GM23338 (cell line): ENCODE measurements at regions not wholly inside any gene's neighbourhood (a gene's known extent, or its start where the extent isn't known, plus 50 kb on each side); places are given as distances from the start of the nearest gene placed in this dataset.

ENCODE experiments used
- ATAC-seq: fragments of 200-7000 bp; cut with Tn5 transposase; 3 replicates; pipeline ENCODE4 v1.9.1; 2020
- DNase-seq: peaks from one replicate; pipeline ENCODE4 v3.0.0-alpha.2; 2015; ENCODE audit warnings: low spot score
- H2AFZ ChIP-seq: fragments of 200-600 bp; sonication (generic); 2 replicates; pipeline ENCODE4 v1.8.0; 2016; ENCODE audit warnings: antibody characterized with exemption, mild to moderate bottlenecking, moderate library complexity
- H3F3A ChIP-seq: fragments of 200-600 bp; sonication (generic); replicated peaks from 2 replicates; pipeline ENCODE4 v1.8.0; 2017; ENCODE audit warnings: antibody characterized with exemption, mixed run types, low read depth
- H3K27ac ChIP-seq: fragments of 200-600 bp; sonication (generic); 2 replicates; pipeline ENCODE4 v1.6.1; 2016; ENCODE audit warnings: low read depth
- H3K27me3 ChIP-seq: fragments of 200-600 bp; sonication (generic); 2 replicates; pipeline ENCODE4 v1.8.0; 2016; ENCODE audit warnings: mild to moderate bottlenecking, mixed run types, moderate library complexity; ENCODE audit not compliant: insufficient read depth
- H3K36me3 ChIP-seq: fragments of 200-600 bp; sonication (generic); 2 replicates; pipeline ENCODE4 v1.8.0; 2016; ENCODE audit warnings: mild to moderate bottlenecking; ENCODE audit not compliant: insufficient read depth
- H3K4me1 ChIP-seq: fragments of 200-600 bp; sonication (generic); 2 replicates; pipeline ENCODE4 v1.8.0; 2016; ENCODE audit warnings: mild to moderate bottlenecking, moderate library complexity; ENCODE audit not compliant: insufficient read depth
- H3K4me2 ChIP-seq: fragments of 200-600 bp; sonication (generic); 2 replicates; pipeline ENCODE4 v1.7.1; 2017; ENCODE audit warnings: mixed run types
- H3K4me3 ChIP-seq: fragments of 200-600 bp; sonication (generic); 2 replicates; pipeline ENCODE4 v1.6.1; 2016; ENCODE audit warnings: mixed run types
- H3K79me2 ChIP-seq: fragments of 200-600 bp; sonication (generic); replicated peaks from 2 replicates; pipeline ENCODE4 v1.8.0; 2017; ENCODE audit warnings: mild to moderate bottlenecking; ENCODE audit not compliant: insufficient read depth
- H3K9me2 ChIP-seq: fragments of 200-600 bp; sonication (generic); 2 replicates; pipeline ENCODE4 v1.8.0; 2017; ENCODE audit not compliant: insufficient read depth
- H4K20me1 ChIP-seq: fragments of 200-600 bp; sonication (generic); replicated peaks from 2 replicates; pipeline ENCODE4 v1.8.0; 2017; ENCODE audit warnings: mild to moderate bottlenecking; ENCODE audit not compliant: insufficient read depth
- H3K27ac Mint-ChIP-seq: 2 replicates; pipeline ENCODE4 v1.8.0; 2020; ENCODE audit warnings: inconsistent platforms, mild to moderate bottlenecking, moderate library complexity, mixed read lengths
- H3K27me3 Mint-ChIP-seq: 3 replicates; pipeline ENCODE4 v1.8.0; 2022; ENCODE audit warnings: low read depth, mild to moderate bottlenecking, moderate library complexity, mixed read lengths, inconsistent platforms; ENCODE audit not compliant: insufficient read depth, poor library complexity
- H3K36me3 Mint-ChIP-seq: 3 replicates; pipeline ENCODE4 v1.8.0; 2021; ENCODE audit warnings: low read depth, mild to moderate bottlenecking, inconsistent platforms, moderate library complexity, mixed read lengths
- H3K4me1 Mint-ChIP-seq: 3 replicates; pipeline ENCODE4 v1.8.0; 2020; ENCODE audit warnings: mild to moderate bottlenecking, inconsistent platforms, mixed read lengths
- H3K4me3 Mint-ChIP-seq: 3 replicates; pipeline ENCODE4 v1.8.0; 2021; ENCODE audit warnings: moderate library complexity, mild to moderate bottlenecking, inconsistent platforms, mixed read lengths
- H3K9me3 Mint-ChIP-seq: 3 replicates; pipeline ENCODE4 v1.8.0; 2020; ENCODE audit warnings: moderate library complexity, mild to moderate bottlenecking, inconsistent platforms, mixed read lengths
- CREB1 ChIP-seq: fragments of 250-450 bp; sonication (Bioruptor Pico); IDR thresholded peaks from 2 replicates; pipeline ENCODE4 v1.5.0; 2020; ENCODE audit warnings: low read depth, mild to moderate bottlenecking, moderate library complexity
- EZH2 ChIP-seq: fragments of 200-600 bp; sonication (generic); IDR thresholded peaks from one replicate; pipeline ENCODE4 v1.8.0; 2017; ENCODE audit warnings: antibody characterized with exemption, mild to moderate bottlenecking, low read depth; ENCODE audit not compliant: unreplicated experiment
- EZH2phosphoT487 ChIP-seq: fragments of 200-600 bp; sonication (generic); IDR thresholded peaks from one replicate; pipeline ENCODE4 v1.8.1; 2018; ENCODE audit warnings: antibody characterized with exemption; ENCODE audit not compliant: unreplicated experiment
- JUNB ChIP-seq: IDR thresholded peaks from one replicate; pipeline ENCODE4 v1.6.1; 2016; ENCODE audit warnings: antibody characterized with exemption; ENCODE audit not compliant: unreplicated experiment
- NANOG ChIP-seq: IDR thresholded peaks from 2 replicates; pipeline ENCODE4 v1.6.1; 2016; ENCODE audit warnings: antibody characterized with exemption, borderline replicate concordance
- POLR2AphosphoS5 ChIP-seq: IDR thresholded peaks from 2 replicates; pipeline ENCODE4 v1.6.1; 2016; ENCODE audit warnings: antibody characterized with exemption, low read depth
- REST ChIP-seq: IDR thresholded peaks from one replicate; pipeline ENCODE4 v1.6.1; 2018; ENCODE audit warnings: antibody characterized with exemption; ENCODE audit not compliant: unreplicated experiment
- STAT1 ChIP-seq: IDR thresholded peaks from one replicate; pipeline ENCODE4 v1.6.1; 2016; ENCODE audit warnings: antibody characterized with exemption; ENCODE audit not compliant: unreplicated experiment
- ZNF114 ChIP-seq: fragments of 250-450 bp; sonication (Bioruptor Pico); IDR thresholded peaks from 2 replicates; pipeline ENCODE4 v1.5.0; 2020; ENCODE audit warnings: mild to moderate bottlenecking, moderate library complexity
- ZNF331 ChIP-seq: fragments of 250-450 bp; sonication (Bioruptor Pico); IDR thresholded peaks from 2 replicates; pipeline ENCODE4 v1.5.0; 2020; ENCODE audit warnings: low read depth, mild to moderate bottlenecking, moderate library complexity
- TF ChIP-seq, protein P1 (sequence below): IDR thresholded peaks from 2 replicates; pipeline ENCODE4 v1.6.1; 2016; ENCODE audit warnings: antibody characterized with exemption
- TF ChIP-seq, protein P2 (sequence below): fragments of 250-450 bp; sonication (Bioruptor Pico); IDR thresholded peaks from 2 replicates; pipeline ENCODE4 v1.5.0; 2020; ENCODE audit warnings: mild to moderate bottlenecking, moderate library complexity
- TF ChIP-seq, protein P3 (sequence below), 2 experiments: fragments of 200-600 bp in 1 of 2; sonication (generic) in 1 of 2; conservative IDR thresholded peaks; 2 replicates each; pipeline versions ENCODE4 v1.5.1 to v1.6.1; 2016 to 2017; ENCODE audit warnings: antibody characterized with exemption in 2 of 2, low read depth in 2 of 2, mild to moderate bottlenecking in 2 of 2, moderate library complexity in 1 of 2

DNA sequence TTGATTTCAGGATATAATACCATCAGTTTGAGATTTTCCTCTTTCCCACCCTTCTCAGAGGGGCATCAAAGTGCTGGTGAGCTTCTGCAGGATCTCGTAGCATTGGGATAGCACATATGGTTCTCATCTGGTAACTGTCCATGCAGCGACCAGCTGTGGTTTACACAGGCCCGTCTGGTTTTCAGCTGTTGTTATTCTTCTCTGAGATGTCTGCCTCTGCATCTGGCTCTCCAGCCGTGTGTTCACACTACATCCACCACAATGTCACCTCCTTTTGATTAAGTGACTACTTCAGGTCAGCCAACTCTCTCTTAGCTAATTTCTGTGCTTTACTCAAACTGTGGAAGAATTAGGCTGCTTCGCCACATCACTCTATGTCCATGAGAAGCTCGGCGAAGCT is 676.7 kb upstream of the TENM3 start:
- Histone ChIP-seq H3K4me1 (no peaks in the 10 kb centered on the region), H3K27ac (no peak overlapping the region), H3K9me2 (no peaks in the 10 kb centered on the region), H3K79me2 (no peaks in the 10 kb centered on the region), H3K4me3 (no peak overlapping the region), H3F3A (no peaks in the 10 kb centered on the region), H4K20me1 (no peaks in the 10 kb centered on the region), H3K27me3 (no peaks in the 10 kb centered on the region), H3K36me3 (no peaks in the 10 kb centered on the region), H3K4me2 (no peak overlapping the region), H2AFZ (no peak overlapping the region; the same call in 1 of the 2 replicates)
- Mint-ChIP-seq H3K36me3 (no peaks in the 10 kb centered on the region; the same call in 1 of the 3 replicates), H3K27me3 (peaks cover 3% of the 10 kb centered on the region), H3K27ac (no peak overlapping the region), H3K4me1 (peaks cover 13% of the 10 kb centered on the region), H3K4me3 (no peak overlapping the region), H3K9me3 (no peaks in the 10 kb centered on the region)
- DNase-seq: no peak
- TF ChIP-seq, protein P1, sequence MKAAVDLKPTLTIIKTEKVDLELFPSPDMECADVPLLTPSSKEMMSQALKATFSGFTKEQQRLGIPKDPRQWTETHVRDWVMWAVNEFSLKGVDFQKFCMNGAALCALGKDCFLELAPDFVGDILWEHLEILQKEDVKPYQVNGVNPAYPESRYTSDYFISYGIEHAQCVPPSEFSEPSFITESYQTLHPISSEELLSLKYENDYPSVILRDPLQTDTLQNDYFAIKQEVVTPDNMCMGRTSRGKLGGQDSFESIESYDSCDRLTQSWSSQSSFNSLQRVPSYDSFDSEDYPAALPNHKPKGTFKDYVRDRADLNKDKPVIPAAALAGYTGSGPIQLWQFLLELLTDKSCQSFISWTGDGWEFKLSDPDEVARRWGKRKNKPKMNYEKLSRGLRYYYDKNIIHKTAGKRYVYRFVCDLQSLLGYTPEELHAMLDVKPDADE: no peak
- TF ChIP-seq STAT1: no peak
- TF ChIP-seq CREB1 (CRISPR knock-in tag): no peak
- TF ChIP-seq NANOG: no peak
- no peak for TF ChIP-seq REST
- TF ChIP-seq POLR2AphosphoS5: no peak
- TF ChIP-seq, protein P2, sequence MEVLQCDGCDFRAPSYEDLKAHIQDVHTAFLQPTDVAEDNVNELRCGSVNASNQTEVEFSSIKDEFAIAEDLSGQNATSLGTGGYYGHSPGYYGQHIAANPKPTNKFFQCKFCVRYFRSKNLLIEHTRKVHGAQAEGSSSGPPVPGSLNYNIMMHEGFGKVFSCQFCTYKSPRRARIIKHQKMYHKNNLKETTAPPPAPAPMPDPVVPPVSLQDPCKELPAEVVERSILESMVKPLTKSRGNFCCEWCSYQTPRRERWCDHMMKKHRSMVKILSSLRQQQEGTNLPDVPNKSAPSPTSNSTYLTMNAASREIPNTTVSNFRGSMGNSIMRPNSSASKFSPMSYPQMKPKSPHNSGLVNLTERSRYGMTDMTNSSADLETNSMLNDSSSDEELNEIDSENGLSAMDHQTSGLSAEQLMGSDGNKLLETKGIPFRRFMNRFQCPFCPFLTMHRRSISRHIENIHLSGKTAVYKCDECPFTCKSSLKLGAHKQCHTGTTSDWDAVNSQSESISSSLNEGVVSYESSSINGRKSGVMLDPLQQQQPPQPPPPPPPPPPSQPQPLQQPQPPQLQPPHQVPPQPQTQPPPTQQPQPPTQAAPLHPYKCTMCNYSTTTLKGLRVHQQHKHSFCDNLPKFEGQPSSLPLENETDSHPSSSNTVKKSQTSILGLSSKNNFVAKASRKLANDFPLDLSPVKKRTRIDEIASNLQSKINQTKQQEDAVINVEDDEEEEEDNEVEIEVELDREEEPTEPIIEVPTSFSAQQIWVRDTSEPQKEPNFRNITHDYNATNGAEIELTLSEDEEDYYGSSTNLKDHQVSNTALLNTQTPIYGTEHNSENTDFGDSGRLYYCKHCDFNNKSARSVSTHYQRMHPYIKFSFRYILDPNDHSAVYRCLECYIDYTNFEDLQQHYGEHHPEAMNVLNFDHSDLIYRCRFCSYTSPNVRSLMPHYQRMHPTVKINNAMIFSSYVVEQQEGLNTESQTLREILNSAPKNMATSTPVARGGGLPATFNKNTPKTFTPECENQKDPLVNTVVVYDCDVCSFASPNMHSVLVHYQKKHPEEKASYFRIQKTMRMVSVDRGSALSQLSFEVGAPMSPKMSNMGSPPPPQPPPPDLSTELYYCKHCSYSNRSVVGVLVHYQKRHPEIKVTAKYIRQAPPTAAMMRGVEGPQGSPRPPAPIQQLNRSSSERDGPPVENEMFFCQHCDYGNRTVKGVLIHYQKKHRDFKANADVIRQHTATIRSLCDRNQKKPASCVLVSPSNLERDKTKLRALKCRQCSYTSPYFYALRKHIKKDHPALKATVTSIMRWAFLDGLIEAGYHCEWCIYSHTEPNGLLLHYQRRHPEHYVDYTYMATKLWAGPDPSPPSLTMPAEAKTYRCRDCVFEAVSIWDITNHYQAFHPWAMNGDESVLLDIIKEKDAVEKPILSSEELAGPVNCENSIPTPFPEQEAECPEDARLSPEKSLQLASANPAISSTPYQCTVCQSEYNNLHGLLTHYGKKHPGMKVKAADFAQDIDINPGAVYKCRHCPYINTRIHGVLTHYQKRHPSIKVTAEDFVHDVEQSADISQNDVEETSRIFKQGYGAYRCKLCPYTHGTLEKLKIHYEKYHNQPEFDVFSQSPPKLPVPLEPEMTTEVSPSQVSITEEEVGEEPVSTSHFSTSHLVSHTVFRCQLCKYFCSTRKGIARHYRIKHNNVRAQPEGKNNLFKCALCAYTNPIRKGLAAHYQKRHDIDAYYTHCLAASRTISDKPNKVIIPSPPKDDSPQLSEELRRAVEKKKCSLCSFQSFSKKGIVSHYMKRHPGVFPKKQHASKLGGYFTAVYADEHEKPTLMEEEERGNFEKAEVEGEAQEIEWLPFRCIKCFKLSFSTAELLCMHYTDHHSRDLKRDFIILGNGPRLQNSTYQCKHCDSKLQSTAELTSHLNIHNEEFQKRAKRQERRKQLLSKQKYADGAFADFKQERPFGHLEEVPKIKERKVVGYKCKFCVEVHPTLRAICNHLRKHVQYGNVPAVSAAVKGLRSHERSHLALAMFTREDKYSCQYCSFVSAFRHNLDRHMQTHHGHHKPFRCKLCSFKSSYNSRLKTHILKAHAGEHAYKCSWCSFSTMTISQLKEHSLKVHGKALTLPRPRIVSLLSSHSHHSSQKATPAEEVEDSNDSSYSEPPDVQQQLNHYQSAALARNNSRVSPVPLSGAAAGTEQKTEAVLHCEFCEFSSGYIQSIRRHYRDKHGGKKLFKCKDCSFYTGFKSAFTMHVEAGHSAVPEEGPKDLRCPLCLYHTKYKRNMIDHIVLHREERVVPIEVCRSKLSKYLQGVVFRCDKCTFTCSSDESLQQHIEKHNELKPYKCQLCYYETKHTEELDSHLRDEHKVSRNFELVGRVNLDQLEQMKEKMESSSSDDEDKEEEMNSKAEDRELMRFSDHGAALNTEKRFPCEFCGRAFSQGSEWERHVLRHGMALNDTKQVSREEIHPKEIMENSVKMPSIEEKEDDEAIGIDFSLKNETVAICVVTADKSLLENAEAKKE (CRISPR knock-in tag): no peak
- no peak for TF ChIP-seq ZNF331 (CRISPR knock-in tag)
- no peak for TF ChIP-seq EZH2phosphoT487
- TF ChIP-seq, protein P3, sequence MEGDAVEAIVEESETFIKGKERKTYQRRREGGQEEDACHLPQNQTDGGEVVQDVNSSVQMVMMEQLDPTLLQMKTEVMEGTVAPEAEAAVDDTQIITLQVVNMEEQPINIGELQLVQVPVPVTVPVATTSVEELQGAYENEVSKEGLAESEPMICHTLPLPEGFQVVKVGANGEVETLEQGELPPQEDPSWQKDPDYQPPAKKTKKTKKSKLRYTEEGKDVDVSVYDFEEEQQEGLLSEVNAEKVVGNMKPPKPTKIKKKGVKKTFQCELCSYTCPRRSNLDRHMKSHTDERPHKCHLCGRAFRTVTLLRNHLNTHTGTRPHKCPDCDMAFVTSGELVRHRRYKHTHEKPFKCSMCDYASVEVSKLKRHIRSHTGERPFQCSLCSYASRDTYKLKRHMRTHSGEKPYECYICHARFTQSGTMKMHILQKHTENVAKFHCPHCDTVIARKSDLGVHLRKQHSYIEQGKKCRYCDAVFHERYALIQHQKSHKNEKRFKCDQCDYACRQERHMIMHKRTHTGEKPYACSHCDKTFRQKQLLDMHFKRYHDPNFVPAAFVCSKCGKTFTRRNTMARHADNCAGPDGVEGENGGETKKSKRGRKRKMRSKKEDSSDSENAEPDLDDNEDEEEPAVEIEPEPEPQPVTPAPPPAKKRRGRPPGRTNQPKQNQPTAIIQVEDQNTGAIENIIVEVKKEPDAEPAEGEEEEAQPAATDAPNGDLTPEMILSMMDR (conservative IDR thresholded peaks at IDR 0.05; ENCODE audit: low read depth in 2 of 2): no peak
- TF ChIP-seq EZH2: no peak
- TF ChIP-seq JUNB: no peak
- no peak for TF ChIP-seq ZNF114 (CRISPR knock-in tag)
- no peak for ATAC-seq
